ENCODE measurements at regions not wholly inside any gene's neighbourhood (a gene's known extent, or its start where the extent isn't known, plus 50 kb on each side); places are given as distances from the start of the nearest gene placed in this dataset.

- CTCF ChIA-PET = interaction anchor here (1.0 kb wide), 1 partner anchor 301 kb away, joined by 3 read pairs; no protein-coding TSS in a partner anchor
- Histone ChIP-seq H4K5ac (ENCODE audit: low read depth, low read length) (no peak overlapping the region), H2AFZ (replicated peaks; ENCODE audit: low read length, poor library complexity) (no peak overlapping the region), H2AK9ac (replicated peaks; ENCODE audit: low read depth, low read length, poor library complexity) (no peak overlapping the region), H3K14ac (replicated peaks; ENCODE audit: low read depth, low read length) (no peak overlapping the region), H3K4me1 (ENCODE audit: control insufficient read depth, insufficient read depth, low read length) (peaks cover 2% of the 10 kb centered on the region; the same call in 1 of the 2 replicates), H2BK120ac (ENCODE audit: low read depth, low read length) (no peak overlapping the region), H4K8ac (ENCODE audit: low read depth in 2 of 2, low read length in 2 of 2) (no peak overlapping the region), H3K79me1 (ENCODE audit: low read depth in 1 of 2, low read length in 2 of 2) (no peaks in the 10 kb centered on the region), H3K27me3 (ENCODE audit: control insufficient read depth, insufficient read depth, low read length) (peaks cover 2% of the 10 kb centered on the region; the same call in 1 of the 2 replicates), H3K4ac (ENCODE audit: low read depth, low read length) (no peak overlapping the region), H3K18ac (ENCODE audit: low read depth, low read length) (no peak overlapping the region), H4K91ac (ENCODE audit: insufficient read depth, low read depth, low read length) (no peak overlapping the region), H3K9me3 (ENCODE audit: control insufficient read depth, insufficient read depth, low read length) (no peaks in the 10 kb centered on the region), H2AK5ac (ENCODE audit: low read depth, low read length) (no peak overlapping the region), H2BK5ac (ENCODE audit: low read depth, low read length, poor library complexity, severe bottlenecking) (no peak overlapping the region), H2BK15ac (ENCODE audit: low read depth, low read length) (no peak overlapping the region), H3K4me3 (ENCODE audit: insufficient read depth, low read depth, low read length) (no peak overlapping the region), H3K27ac (ENCODE audit: insufficient read depth, low read length) (no peak overlapping the region), H3K9ac (ENCODE audit: low read depth, low read length) (no peak overlapping the region), H4K20me1 (ENCODE audit: insufficient read depth, low read length) (no peaks in the 10 kb centered on the region), H3K9me1 (ENCODE audit: insufficient read depth, low read length) (0 out of 2 replicates have a peak, but pooled peaks cover 3% of the 10 kb centered on the region), H3K36me3 (ENCODE audit: control insufficient read depth, insufficient read depth, low read length) (no peaks in the 10 kb centered on the region), H3K23ac (ENCODE audit: low read depth, low read length) (no peak overlapping the region), H3K4me2 (ENCODE audit: low read depth, low read length) (no peak overlapping the region), H2BK20ac (ENCODE audit: low read depth, low read length) (no peak overlapping the region), H3K56ac (ENCODE audit: extremely low read depth, insufficient read depth, low read length) (no peak overlapping the region)
- intact Hi-C loops (cut with micrococcal nuclease) (no loop called here), in situ Hi-C loops (cut with MboI; ENCODE audit: low sequenced_read_pairs) (loop anchor here (25.0 kb wide), 1 partner anchor 504 kb away; the partner anchor contains the start of gene CEP68), dilution Hi-C loops (cut with HindIII; ENCODE audit: low sequenced_read_pairs, unreplicated experiment) (no loop called here)
- DNase-seq (no peak), ATAC-seq (ENCODE audit: low read depth) (no peak)
- POLR2A ChIA-PET (ENCODE audit: unreplicated experiment) = no interaction called here
- TF ChIP-seq USF2 (IDR thresholded peaks at IDR 0.05; ENCODE audit: low read depth, low read length) = no peak
- no peak for TF ChIP-seq RAD21 (IDR thresholded peaks at IDR 0.05; ENCODE audit: low read length)
- TF ChIP-seq FOS (IDR thresholded peaks at IDR 0.05; ENCODE audit: low read depth, low read length) = no peak
- TF ChIP-seq POLR2A (IDR thresholded peaks at IDR 0.05; ENCODE audit: low read depth, low read length) = no peak
- no peak for TF ChIP-seq RCOR1 (IDR thresholded peaks at IDR 0.05; ENCODE audit: insufficient replicate concordance, low read length)
- no peak for TF ChIP-seq CEBPB (IDR thresholded peaks at IDR 0.05; ENCODE audit: low read depth, low read length)
- TF ChIP-seq MAZ (IDR thresholded peaks at IDR 0.05; ENCODE audit: borderline replicate concordance, low read depth, low read length) = no peak
- TF ChIP-seq CHD1 (IDR thresholded peaks at IDR 0.05; ENCODE audit: low read depth, low read length) = no peak
- no peak for TF ChIP-seq MXI1 (IDR thresholded peaks at IDR 0.05; ENCODE audit: borderline replicate concordance, low read depth, low read length)
- TF ChIP-seq SMC3 (IDR thresholded peaks at IDR 0.05; ENCODE audit: low read depth, low read length) = no peak
- TF ChIP-seq RFX5 (IDR thresholded peaks at IDR 0.05; ENCODE audit: low read depth, low read length) = no peak
- WGBS, 2 experiments (ENCODE audit: extremely low coverage in 2 of 2, insufficient read length in 1 of 2) = 36% methylated on average over 4 of the region's 9 CpGs; no CpG with 5 or more reads in 1 of the 2 experiments
- no TSS peak for BruUV-seq (replicated peaks)
Measured at GRCh38 chr2:65566617-65567016, 134.2 kb upstream of the SPRED2 start.

Data from IMR-90 (cell line).